ENCODE measurements at regions not wholly inside any gene's neighbourhood (a gene's known extent, or its start where the extent isn't known, plus 50 kb on each side); places are given as distances from the start of the nearest gene placed in this dataset.

GRCh38 chr20:24833592-24833991 is 115.5 kb upstream of the CST7 start:
- TF ChIP-seq POLR2A (IDR thresholded peaks at IDR 0.05) (no peak), CTCF (IDR thresholded peaks at IDR 0.05 in 8 of 11, conservative IDR thresholded peaks at IDR 0.05 in 3 of 11) (no peak), POLR2AphosphoS5 (IDR thresholded peaks at IDR 0.05) (peak in 2 of 3 donors; percentile 28 to 40)
